Osteoblast (primary cell): ENCODE measurements at regions not wholly inside any gene's neighbourhood (a gene's known extent, or its start where the extent isn't known, plus 50 kb on each side); places are given as distances from the start of the nearest gene placed in this dataset.

Experiments used
- DNase-seq: peaks from one replicate; pipeline ENCODE4 v3.0.0; 2011; ENCODE audit warnings: low spot score, mixed read lengths; ENCODE audit not compliant: insufficient read length; ENCODE audit errors: missing footprints
- H2AFZ ChIP-seq: 2 replicates; pipeline ENCODE4 v1.6.0; 2011; ENCODE audit warnings: mild to moderate bottlenecking, low read length
- H3K27ac ChIP-seq: 2 replicates; pipeline ENCODE4 v1.5.1; 2011; ENCODE audit warnings: mild to moderate bottlenecking, low read depth, low read length, moderate library complexity
- H3K27me3 ChIP-seq: 2 replicates; pipeline ENCODE4 v1.6.0; 2012; ENCODE audit warnings: mild to moderate bottlenecking, control low read depth, inconsistent platforms, low read length, moderate library complexity; ENCODE audit not compliant: insufficient read depth
- H3K36me3 ChIP-seq: 2 replicates; pipeline ENCODE4 v1.5.1; 2011; ENCODE audit warnings: mild to moderate bottlenecking, low read length, control low read depth, moderate library complexity; ENCODE audit not compliant: insufficient read depth
- H3K4me1 ChIP-seq: 2 replicates; pipeline ENCODE4 v1.5.1; 2011; ENCODE audit warnings: mild to moderate bottlenecking, low read length, control low read depth, moderate library complexity; ENCODE audit not compliant: insufficient read depth
- H3K4me2 ChIP-seq: 2 replicates; pipeline ENCODE4 v1.6.0; 2011; ENCODE audit warnings: mild to moderate bottlenecking, low read length; ENCODE audit not compliant: insufficient read depth
- H3K4me3 ChIP-seq: fragments of 200-600 bp; sonication (generic); 3 replicates; pipeline ENCODE4 v1.5.1; 2012; ENCODE audit warnings: mild to moderate bottlenecking, low read length, inconsistent platforms; ENCODE audit not compliant: insufficient read depth
- H3K79me2 ChIP-seq: 2 replicates; pipeline ENCODE4 v1.6.0; 2012; ENCODE audit warnings: mild to moderate bottlenecking, low read length, control low read depth, inconsistent platforms; ENCODE audit not compliant: insufficient read depth
- H3K9me3 ChIP-seq: 2 replicates; pipeline ENCODE4 v1.5.1; 2011; ENCODE audit warnings: low read depth, low read length, control low read depth
- H4K20me1 ChIP-seq: 2 replicates; pipeline ENCODE4 v1.6.0; 2012; ENCODE audit warnings: mild to moderate bottlenecking, low read length, control low read depth; ENCODE audit not compliant: insufficient read depth
- TF ChIP-seq, protein P1 (sequence below): IDR thresholded peaks from 2 replicates; pipeline ENCODE4 v1.5.1; 2011; ENCODE audit warnings: mild to moderate bottlenecking, low read depth, low read length, moderate library complexity; ENCODE audit errors: extremely low read depth

DNA sequence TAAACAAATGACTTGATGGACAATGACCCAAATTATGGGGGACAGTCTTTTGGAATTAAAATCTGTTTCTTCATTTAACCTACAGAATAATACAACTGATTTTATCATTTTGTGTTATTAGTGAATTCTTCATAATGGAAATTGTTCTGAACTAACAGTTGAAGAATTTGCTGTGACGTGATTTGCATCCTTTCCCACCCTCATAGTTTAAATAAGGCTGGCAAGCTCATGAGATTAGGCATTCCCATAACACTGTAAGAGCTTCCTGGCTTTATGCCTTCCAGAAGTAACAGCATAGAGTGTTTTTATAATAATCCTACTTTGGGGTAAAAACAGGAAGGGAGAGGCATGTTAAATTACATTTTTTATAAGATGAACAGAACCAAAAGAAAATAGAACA is 95.7 kb downstream of the ATP6V1G3 start:
- no peak overlapping the region for H3K4me2 ChIP-seq
- TF ChIP-seq, protein P1, sequence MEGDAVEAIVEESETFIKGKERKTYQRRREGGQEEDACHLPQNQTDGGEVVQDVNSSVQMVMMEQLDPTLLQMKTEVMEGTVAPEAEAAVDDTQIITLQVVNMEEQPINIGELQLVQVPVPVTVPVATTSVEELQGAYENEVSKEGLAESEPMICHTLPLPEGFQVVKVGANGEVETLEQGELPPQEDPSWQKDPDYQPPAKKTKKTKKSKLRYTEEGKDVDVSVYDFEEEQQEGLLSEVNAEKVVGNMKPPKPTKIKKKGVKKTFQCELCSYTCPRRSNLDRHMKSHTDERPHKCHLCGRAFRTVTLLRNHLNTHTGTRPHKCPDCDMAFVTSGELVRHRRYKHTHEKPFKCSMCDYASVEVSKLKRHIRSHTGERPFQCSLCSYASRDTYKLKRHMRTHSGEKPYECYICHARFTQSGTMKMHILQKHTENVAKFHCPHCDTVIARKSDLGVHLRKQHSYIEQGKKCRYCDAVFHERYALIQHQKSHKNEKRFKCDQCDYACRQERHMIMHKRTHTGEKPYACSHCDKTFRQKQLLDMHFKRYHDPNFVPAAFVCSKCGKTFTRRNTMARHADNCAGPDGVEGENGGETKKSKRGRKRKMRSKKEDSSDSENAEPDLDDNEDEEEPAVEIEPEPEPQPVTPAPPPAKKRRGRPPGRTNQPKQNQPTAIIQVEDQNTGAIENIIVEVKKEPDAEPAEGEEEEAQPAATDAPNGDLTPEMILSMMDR: no peak
- H3K4me1 ChIP-seq: peaks cover 22% of the 10 kb centered on the region
- peak overlapping the region; percentile 89 for H3K27ac ChIP-seq
- no peak overlapping the region for H3K4me3 ChIP-seq
- H4K20me1 ChIP-seq: no peaks in the 10 kb centered on the region
- no peaks in the 10 kb centered on the region for H3K27me3 ChIP-seq
- H2AFZ ChIP-seq: no peak overlapping the region
- DNase-seq: peak; percentile 45
- H3K79me2 ChIP-seq: no peaks in the 10 kb centered on the region
- no peaks in the 10 kb centered on the region for H3K9me3 ChIP-seq
- no peaks in the 10 kb centered on the region for H3K36me3 ChIP-seq

- Histone ChIP-seq H3K36me3 (no peaks in the 10 kb centered on the region), H3K79me2 (no peaks in the 10 kb centered on the region), H2AFZ (no peak overlapping the region), H3K27ac (peak overlapping the region; percentile 89), H3K4me3 (no peak overlapping the region), H3K4me2 (peak overlapping the region; percentile 52), H4K20me1 (no peaks in the 10 kb centered on the region), H3K4me1 (peaks cover 22% of the 10 kb centered on the region), H3K27me3 (no peaks in the 10 kb centered on the region), H3K9me3 (no peaks in the 10 kb centered on the region)
- DNase-seq: peak; percentile 84
- TF ChIP-seq, protein P1: no peak
Measured at GRCh38 chr1:198443365-198444233, 96.9 kb downstream of the ATP6V1G3 start.

DNA sequence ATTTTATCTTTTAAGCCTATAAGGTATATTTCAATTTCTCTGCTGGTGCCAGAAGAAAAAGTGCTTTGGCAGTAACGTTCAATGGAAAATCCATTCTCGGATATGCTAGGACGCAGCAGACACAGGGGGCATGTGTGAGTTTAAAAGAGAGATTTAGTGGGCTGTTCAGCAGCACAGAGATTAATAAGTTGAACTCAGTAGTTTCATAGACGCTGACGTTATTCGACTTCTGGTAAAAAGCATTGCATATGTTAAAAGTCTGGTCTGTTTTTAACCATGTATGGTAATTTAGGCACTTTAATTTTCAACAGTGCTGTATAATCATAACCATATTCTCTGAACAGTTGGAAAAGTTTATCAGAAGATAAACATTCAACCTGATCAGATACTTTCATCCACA is 99.6 kb downstream of the ATP6V1G3 start:
- Histone ChIP-seq H3K4me3 (no peak overlapping the region), H3K27me3 (no peaks in the 10 kb centered on the region), H3K4me1 (peaks cover 22% of the 10 kb centered on the region), H3K36me3 (no peaks in the 10 kb centered on the region), H3K4me2 (no peak overlapping the region), H2AFZ (no peak overlapping the region), H3K9me3 (no peaks in the 10 kb centered on the region), H3K79me2 (no peaks in the 10 kb centered on the region), H3K27ac (no peak overlapping the region), H4K20me1 (no peaks in the 10 kb centered on the region)
- TF ChIP-seq, protein P1: no peak
- DNase-seq: no peak

GRCh38 chr1:198437332-198437731 is 103.1 kb downstream of the ATP6V1G3 start:
- peak overlapping the region; percentile 23 for H3K27ac ChIP-seq
- H3K27me3 ChIP-seq: no peaks in the 10 kb centered on the region
- no peaks in the 10 kb centered on the region for H3K36me3 ChIP-seq
- DNase-seq: no peak
- TF ChIP-seq, protein P1: no peak
- H3K4me1 ChIP-seq: no peaks in the 10 kb centered on the region
- no peak overlapping the region for H3K4me3 ChIP-seq
- H3K79me2 ChIP-seq: no peaks in the 10 kb centered on the region
- no peaks in the 10 kb centered on the region for H3K9me3 ChIP-seq
- no peak overlapping the region for H3K4me2 ChIP-seq
- H4K20me1 ChIP-seq: no peaks in the 10 kb centered on the region
- peak overlapping the region; percentile 44 for H2AFZ ChIP-seq
